ENCODE measurements at regions not wholly inside any gene's neighbourhood (a gene's known extent, or its start where the extent isn't known, plus 50 kb on each side); places are given as distances from the start of the nearest gene placed in this dataset.

DNA sequence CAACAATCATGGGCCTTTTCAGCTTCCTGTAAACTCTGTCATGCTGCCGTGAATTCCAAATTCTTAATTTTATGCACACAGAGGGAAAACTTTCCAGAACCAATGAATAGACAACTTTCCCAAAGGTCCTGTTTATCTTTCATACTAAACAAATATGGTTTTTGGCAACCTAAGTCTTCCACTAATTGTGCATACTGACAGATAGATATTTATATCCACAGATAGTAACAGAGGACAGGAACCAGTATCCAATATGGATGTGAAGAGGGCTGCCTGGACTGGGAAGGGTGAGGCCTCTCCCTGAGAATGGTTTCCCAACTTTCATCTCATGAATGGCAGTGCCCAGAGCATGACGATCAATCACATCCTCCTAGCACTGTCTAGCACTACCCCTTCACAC is 80.4 kb downstream of the MRPL57 start:
- TF ChIP-seq ZBTB7A (IDR thresholded peaks at IDR 0.05; ENCODE audit: low read depth) = no peak
- TF ChIP-seq FOXM1 (IDR thresholded peaks at IDR 0.05; ENCODE audit: borderline replicate concordance, low read depth) = no peak
- TF ChIP-seq, protein P1, sequence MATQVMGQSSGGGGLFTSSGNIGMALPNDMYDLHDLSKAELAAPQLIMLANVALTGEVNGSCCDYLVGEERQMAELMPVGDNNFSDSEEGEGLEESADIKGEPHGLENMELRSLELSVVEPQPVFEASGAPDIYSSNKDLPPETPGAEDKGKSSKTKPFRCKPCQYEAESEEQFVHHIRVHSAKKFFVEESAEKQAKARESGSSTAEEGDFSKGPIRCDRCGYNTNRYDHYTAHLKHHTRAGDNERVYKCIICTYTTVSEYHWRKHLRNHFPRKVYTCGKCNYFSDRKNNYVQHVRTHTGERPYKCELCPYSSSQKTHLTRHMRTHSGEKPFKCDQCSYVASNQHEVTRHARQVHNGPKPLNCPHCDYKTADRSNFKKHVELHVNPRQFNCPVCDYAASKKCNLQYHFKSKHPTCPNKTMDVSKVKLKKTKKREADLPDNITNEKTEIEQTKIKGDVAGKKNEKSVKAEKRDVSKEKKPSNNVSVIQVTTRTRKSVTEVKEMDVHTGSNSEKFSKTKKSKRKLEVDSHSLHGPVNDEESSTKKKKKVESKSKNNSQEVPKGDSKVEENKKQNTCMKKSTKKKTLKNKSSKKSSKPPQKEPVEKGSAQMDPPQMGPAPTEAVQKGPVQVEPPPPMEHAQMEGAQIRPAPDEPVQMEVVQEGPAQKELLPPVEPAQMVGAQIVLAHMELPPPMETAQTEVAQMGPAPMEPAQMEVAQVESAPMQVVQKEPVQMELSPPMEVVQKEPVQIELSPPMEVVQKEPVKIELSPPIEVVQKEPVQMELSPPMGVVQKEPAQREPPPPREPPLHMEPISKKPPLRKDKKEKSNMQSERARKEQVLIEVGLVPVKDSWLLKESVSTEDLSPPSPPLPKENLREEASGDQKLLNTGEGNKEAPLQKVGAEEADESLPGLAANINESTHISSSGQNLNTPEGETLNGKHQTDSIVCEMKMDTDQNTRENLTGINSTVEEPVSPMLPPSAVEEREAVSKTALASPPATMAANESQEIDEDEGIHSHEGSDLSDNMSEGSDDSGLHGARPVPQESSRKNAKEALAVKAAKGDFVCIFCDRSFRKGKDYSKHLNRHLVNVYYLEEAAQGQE (IDR thresholded peaks at IDR 0.05; ENCODE audit: low read depth) = no peak
- TF ChIP-seq TAF1 (IDR thresholded peaks at IDR 0.05; ENCODE audit: low read depth) = no peak
- no peak for TF ChIP-seq TEAD4 (IDR thresholded peaks at IDR 0.05)
- no peak for TF ChIP-seq RAD21 (IDR thresholded peaks at IDR 0.05; ENCODE audit: low read depth)
- no peak for TF ChIP-seq EP300 (IDR thresholded peaks at IDR 0.05; ENCODE audit: borderline replicate concordance)
- no peak for TF ChIP-seq NFIC (IDR thresholded peaks at IDR 0.05)

DNA sequence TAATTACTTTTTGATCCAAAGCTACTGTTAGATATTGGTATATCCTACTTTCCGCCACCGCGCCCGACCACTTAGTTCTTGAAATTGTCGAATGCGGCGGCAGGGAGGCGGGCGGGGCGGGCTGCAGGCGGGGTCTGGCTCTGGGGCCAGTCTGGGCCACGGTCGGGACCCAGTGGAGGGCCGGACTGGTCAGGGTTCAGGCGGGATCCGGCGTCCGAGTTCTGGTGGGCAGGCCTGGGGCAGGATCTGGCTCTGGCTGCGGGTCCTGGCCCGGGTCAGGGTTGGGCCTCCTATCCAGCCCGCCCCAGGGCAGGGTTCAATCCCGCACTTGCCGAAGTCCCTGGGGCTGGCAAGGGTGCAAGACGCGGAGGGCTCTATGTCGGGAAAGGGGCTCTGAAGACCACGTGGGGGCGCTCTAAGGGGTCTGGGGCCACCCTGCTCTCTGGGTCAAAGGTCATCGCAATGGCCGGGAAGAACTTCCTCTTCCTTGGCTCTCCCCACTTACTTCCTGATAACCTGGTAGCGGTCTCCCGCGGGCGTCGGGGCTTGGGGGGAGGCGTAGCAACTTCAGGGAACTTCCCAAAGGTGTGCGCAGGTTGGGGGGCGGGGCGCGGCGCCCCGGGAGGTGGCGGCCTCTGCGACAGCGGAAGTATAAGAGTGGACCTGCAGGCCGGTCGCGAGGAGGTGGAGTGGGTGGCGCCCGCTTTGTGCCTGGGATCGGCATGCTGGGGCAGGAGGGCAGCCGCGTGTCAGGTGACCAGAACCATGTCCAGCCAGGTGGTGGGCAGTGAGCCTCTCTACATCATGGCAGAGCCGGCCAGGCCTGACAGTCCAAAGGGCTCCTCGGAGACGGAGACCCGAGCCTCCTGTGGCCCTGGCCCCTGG is 83.4 kb downstream of the MRPL57 start:
- no peak for TF ChIP-seq FOXM1 (IDR thresholded peaks at IDR 0.05; ENCODE audit: borderline replicate concordance, low read depth)
- no peak for TF ChIP-seq YY1 (IDR thresholded peaks at IDR 0.05; ENCODE audit: low read depth)
- no peak for TF ChIP-seq ZBTB7A (IDR thresholded peaks at IDR 0.05; ENCODE audit: low read depth)
- no peak for TF ChIP-seq RAD21 (IDR thresholded peaks at IDR 0.05; ENCODE audit: low read depth)
- no peak for TF ChIP-seq EGR1 (IDR thresholded peaks at IDR 0.05)
- TF ChIP-seq, protein P2, sequence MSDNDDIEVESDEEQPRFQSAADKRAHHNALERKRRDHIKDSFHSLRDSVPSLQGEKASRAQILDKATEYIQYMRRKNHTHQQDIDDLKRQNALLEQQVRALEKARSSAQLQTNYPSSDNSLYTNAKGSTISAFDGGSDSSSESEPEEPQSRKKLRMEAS (IDR thresholded peaks at IDR 0.05) = no peak
- TF ChIP-seq, protein P3, sequence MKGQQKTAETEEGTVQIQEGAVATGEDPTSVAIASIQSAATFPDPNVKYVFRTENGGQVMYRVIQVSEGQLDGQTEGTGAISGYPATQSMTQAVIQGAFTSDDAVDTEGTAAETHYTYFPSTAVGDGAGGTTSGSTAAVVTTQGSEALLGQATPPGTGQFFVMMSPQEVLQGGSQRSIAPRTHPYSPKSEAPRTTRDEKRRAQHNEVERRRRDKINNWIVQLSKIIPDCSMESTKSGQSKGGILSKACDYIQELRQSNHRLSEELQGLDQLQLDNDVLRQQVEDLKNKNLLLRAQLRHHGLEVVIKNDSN (IDR thresholded peaks at IDR 0.05) = no peak
- TF ChIP-seq, protein P1 (IDR thresholded peaks at IDR 0.05; ENCODE audit: low read depth) = no peak
- TF ChIP-seq CREB1 (IDR thresholded peaks at IDR 0.05; ENCODE audit: low read depth) = no peak
- no peak for TF ChIP-seq CEBPB (IDR thresholded peaks at IDR 0.05)
- no peak for TF ChIP-seq TAF1 (IDR thresholded peaks at IDR 0.05; ENCODE audit: low read depth)
- TF ChIP-seq TCF12 (IDR thresholded peaks at IDR 0.05; ENCODE audit: low read depth) = no peak
- no peak for TF ChIP-seq TEAD4 (IDR thresholded peaks at IDR 0.05)
- TF ChIP-seq NFIC (IDR thresholded peaks at IDR 0.05) = no peak
- TF ChIP-seq EP300 (IDR thresholded peaks at IDR 0.05; ENCODE audit: borderline replicate concordance) = no peak

DNA sequence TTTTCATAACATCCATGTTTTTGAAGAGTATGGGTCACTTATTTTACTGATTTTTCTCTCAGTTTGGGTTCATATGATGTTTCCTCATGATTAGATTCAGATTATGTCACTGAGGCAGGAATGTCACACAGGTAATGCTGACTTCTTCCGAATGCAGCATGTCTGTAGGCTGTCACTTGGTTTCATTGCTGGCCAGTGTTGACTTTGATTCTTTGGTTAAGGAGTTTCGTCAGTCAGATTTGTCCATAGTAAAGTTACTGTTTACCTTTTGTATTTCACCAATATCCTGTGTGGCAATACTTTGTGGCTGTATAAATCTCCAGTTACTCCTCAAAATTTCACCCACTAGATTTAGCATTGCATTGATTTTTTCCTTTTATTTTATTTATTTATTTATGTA is 105.6 kb downstream of the MRPL57 start:
- TF ChIP-seq EGR1 (IDR thresholded peaks at IDR 0.05) (no peak), CREB1 (IDR thresholded peaks at IDR 0.05; ENCODE audit: low read depth) (no peak), TAF1 (IDR thresholded peaks at IDR 0.05; ENCODE audit: low read depth) (no peak), TEAD4 (IDR thresholded peaks at IDR 0.05) (no peak), EP300 (IDR thresholded peaks at IDR 0.05; ENCODE audit: borderline replicate concordance) (no peak), CEBPB (IDR thresholded peaks at IDR 0.05) (no peak), TCF12 (IDR thresholded peaks at IDR 0.05; ENCODE audit: low read depth) (no peak)
- TF ChIP-seq, protein P1 (IDR thresholded peaks at IDR 0.05; ENCODE audit: low read depth) = no peak

DNA sequence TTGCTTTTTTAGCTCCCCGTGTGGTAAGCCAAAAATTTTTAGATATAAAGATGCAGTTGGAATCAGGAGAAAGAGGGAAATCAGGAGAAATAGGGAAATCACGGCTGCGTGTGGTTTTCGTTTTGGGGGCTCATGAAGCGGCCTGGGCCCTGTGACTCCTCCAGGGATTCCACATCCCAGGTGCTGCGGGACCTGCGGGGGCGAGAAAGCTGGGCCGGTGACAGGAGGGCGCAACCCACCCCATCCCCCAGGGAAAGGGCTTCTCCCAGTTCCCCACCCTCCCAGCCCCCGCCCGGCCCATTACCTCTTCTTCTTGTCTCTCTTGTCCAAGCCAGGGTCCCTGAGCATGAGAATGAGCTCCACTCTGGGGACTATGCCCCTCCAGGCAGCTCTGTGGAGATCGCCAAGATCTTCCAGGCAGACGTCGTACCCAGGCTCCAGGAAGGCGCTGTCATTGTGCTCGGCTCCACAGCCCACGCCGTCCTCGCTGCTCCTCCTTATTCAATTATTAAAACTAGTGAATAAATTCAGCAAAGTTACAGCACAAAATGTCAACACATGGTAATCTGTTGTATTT is 111.0 kb downstream of the MRPL57 start:
- TF ChIP-seq EGR1 (IDR thresholded peaks at IDR 0.05) = no peak
- TF ChIP-seq CREB1 (IDR thresholded peaks at IDR 0.05; ENCODE audit: low read depth) = no peak
- no peak for TF ChIP-seq YY1 (IDR thresholded peaks at IDR 0.05; ENCODE audit: low read depth)
- no peak for TF ChIP-seq FOXM1 (IDR thresholded peaks at IDR 0.05; ENCODE audit: borderline replicate concordance, low read depth)
- TF ChIP-seq, protein P2 (IDR thresholded peaks at IDR 0.05) = no peak
- no peak for TF ChIP-seq TEAD4 (IDR thresholded peaks at IDR 0.05)

All from Ishikawa (cell line).